ENCODE measurements at regions not wholly inside any gene's neighbourhood (a gene's known extent, or its start where the extent isn't known, plus 50 kb on each side); places are given as distances from the start of the nearest gene placed in this dataset.

DNA sequence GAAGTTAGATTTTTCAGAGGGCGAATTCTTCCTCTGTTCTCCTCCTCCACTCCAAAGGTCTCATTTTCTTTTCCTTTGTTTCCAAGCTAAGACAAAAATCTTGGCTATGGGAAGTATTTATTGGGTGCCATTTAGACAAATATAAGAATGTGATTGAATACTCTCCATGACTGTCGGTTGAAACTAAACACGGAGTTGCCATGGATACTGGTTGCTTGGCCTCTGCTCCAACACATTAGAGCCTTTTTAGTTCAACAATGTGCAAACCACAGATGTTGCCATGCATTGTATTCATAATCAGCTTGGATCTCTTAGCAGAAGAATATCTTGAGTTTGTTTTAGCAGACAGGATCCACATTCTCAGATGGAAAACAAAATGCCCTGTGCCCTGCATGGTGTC, 366.5 kb upstream of the LCORL start:
- DNase-seq (ENCODE audit: low read depth), result no peak

DNA sequence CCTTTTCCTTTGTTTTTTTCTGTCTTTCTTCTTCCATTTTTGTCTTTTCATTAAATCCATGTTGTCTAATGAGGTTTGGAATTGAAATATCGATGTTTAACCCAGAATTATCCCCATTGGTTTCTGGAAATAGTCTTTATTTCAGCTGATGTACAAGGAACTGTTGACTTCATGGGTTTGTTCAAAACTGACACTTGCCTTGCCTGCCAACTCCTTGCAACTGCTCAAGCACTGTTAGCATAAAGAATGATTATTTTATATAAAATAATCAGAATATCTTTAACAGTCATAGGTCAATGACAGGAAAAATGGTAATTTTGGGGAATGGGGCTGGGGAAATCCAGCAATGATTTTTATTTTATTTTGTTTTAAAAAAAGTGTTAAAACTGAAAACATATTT, 359.6 kb upstream of the LCORL start:
- no peak for DNase-seq (ENCODE audit: low read depth)

DNA sequence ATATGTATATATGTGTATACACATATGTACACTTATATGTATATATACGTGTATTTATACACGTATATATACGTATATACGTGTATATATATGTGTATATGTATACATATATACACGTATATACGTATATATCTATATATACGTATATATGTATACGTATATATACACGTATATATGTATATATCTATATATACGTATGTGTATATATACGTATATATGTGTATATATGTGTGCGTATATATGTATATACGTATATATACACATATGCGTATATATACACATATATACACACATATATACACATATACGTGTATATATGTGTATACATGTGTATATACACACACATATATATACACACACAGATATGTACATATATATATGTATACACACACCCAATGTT, 348.0 kb upstream of the LCORL start:
- DNase-seq (ENCODE audit: low read depth), result no peak

DNA sequence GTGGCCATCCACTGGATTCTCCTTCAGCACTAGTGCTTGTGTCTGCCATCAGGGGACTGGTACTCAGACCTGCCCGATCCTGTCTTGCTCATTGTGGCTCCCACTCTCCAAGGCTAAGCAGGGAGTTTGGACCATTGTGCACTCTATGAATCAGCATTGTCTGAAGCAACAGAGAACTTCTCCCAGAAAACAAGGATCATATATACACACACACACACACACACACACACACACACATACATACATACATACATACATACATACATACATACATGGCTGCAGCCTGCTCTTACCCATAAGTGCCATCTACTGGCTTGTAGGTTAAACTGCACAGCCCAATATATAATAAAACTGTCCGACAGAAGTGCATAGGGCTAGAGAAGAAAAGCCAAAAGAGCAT, 345.3 kb upstream of the LCORL start:
- no peak for DNase-seq (ENCODE audit: low read depth)

DNA sequence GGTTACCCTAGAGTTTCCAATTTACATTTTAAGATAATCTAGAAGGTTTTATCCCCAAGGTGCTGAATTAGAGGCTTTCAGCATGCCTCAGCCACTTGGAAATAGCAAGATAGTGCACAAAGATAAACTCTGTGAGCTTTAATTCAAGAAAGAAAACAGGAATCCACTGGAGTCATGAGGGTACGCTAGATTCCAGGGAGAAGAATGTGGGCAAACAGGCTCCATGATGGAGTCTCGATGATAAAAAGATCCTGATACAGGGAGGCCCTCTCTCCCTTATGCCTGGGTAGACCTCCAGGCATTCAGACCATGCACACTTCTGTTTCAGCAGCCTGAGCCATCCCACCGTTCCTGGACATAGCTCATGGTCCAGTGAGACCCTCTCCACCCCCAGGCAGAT, 344.6 kb upstream of the LCORL start:
- DNase-seq (ENCODE audit: low read depth), result no peak

DNA sequence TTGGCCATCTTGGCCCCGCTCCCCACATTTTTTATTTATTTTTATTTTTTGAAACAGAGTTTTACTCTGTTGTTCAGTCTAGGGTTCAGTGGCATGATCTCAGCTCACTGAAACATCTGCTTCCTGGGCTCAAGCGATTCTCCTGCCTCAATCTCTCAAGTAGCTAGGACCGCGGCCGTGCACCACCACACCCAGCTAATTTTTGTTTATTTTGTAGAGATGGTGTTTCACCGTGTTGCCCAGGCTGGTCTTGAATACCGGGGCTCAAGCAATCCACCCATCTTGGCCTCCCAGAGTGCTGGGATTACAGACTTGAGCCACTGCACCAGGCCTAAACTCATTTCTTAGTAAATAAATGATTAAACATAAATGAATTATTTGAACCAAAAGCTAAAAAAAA, 322.0 kb upstream of the LCORL start:
- no peak for DNase-seq (ENCODE audit: low read depth)

DNA sequence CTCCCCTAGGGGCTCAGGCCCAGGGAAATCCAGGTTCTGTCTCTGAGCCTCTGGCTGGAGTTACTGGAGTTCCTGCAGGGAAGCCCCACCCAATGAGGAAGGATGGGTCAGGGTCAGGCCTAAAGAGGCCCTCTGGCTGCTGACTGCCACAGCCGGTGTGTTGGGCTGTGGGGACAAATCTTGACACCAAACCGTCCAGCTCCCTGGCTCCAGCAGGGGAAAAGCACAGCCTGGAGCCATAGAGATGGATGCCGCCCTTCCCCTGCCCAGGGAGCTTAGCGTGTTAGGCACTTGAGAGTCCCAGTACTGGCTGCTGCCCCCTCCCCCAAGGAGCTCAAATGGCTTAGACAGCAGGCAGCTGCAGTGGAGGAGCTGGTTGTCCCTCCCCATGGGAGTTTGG, 321.3 kb upstream of the LCORL start:
- DNase-seq (ENCODE audit: low read depth), result no peak

DNA sequence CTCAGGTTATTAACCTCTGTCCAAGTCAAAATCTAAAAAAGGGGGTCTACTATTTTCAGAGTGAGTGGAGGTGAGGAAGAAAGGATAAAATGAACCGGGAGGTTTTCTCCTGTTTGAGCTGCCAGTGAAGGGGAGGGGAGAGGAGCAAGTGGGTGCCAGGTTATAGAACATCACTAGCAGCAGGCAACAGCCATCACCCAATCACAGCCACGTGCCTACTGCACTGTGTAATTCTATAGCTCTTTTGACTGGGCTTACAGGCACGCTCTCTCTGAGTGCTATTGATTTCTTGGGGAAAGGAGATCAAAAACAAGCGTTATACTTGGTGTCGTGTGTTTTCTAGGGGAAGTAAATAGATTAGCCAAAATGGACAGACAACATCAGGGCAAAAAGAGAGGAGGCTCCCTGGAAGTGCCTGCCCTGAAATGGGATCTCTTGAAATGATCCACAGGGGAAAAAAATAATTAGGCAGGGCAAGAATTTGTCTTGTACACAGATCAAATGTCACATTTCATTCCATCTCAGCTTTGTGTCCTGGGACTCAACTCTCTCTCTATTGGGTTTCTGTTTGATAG, 300.5 kb upstream of the LCORL start:
- DNase-seq (ENCODE audit: low read depth), result no peak

DNA sequence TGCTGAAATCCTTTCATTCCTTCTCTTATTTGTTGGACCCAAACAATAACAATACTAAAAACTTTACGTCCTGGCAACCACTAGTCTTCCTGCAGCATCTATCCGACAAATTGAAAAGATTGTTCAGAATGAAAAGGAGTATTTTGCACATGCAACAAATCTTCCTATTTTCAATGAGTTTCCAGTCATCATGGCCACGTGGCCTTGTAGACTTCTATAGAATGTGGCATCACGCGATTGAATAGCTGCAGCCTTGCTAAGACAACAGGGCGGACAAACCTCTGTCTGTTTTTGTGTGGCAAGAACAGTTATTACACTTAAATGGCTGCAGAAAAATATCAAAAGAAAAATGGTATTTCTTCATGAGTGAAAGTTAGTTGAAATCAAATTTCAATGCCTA, 297.9 kb upstream of the LCORL start:
- no peak for DNase-seq (ENCODE audit: low read depth)

DNA sequence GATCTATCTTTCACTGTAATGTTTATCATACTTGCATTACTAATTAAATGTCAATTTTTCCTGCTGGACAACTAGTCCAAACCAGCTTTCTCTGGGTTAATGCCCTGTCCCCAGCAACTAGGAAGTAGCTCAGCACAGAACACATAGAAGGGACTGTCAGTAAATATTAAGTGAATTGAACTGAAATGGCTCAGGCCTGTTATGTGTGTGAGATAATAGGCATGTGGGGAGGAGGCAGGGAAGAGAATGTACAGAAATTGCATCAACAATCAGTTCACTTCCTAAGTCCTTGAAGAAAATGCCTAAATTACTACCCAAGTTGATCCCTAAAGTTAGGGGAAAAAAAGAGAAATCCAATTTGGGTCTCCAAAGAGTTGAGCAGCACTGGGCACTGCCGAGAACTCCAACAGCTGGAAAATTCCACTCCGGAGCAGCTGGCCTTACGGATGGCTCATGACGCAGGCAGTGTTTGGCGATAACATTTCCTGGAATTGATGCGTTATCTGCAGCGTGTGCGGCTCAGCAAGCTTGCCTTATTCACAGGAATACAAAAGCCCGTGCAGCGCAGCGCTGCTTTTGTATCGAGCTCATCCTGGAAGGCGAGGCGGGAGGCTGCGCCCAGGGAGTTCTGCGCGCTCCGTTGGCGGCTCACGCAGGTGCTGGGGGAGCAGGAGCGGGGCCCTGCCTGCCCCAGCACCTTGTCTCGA, 297.3 kb upstream of the LCORL start:
- no peak for DNase-seq (ENCODE audit: low read depth)

DNA sequence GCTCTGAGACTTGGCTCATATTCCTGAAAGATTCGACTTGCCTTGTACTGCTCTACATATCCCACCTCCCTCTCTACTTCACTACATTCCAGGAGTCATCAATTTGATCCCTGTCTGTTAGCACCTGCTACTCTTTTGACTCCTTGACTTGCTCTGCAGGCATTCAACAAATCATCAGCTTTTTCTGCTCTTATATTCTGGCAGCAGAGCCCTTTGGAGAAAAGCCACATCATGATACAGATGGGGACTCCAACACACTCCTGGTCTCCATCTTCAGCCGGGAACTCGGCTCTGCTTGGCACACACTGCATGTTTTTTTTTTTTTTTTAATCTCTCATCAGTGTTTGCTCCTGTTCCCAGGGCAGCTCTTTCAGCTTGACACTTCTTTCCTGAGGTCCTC, 293.2 kb upstream of the LCORL start:
- DNase-seq (ENCODE audit: low read depth), result no peak

DNA sequence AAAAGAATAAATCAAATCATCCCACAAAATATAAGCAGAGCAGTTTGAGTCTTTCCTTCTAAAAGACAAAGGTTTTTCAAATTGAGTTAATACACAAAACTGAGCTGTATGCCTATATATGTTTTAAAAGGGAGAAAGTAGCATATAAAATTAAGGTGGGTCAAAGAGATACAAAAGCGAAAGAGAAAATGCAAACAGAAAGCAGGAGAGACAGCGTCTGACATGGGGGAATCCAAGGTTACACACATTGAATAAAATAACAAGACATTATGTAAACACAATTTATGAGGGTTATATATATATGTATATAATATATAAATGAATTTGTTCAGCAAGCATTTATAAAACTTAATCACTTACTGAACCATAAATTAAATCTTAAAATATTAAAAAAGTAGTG, 276.1 kb upstream of the LCORL start:
- no peak for DNase-seq (ENCODE audit: low read depth)

DNA sequence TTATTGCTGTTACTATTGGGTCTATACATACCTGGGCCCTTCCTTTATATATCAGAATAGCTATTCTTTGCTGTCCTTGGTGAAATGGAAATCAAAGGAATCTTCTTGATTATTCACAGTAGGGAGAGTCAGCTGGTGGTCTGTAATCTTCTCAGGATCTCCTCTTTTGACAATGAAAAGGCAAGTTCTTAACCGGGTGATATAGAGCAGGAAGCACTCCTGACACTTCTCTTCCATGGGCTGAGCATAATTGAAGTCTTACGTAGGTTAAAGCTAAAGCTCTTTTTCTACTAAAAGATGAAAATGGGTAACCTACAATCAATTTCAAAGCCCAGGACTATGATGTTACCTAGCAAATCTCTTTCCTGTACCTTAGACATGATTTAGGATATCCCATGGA, 274.9 kb upstream of the LCORL start:
- DNase-seq (ENCODE audit: low read depth), result no peak

DNA sequence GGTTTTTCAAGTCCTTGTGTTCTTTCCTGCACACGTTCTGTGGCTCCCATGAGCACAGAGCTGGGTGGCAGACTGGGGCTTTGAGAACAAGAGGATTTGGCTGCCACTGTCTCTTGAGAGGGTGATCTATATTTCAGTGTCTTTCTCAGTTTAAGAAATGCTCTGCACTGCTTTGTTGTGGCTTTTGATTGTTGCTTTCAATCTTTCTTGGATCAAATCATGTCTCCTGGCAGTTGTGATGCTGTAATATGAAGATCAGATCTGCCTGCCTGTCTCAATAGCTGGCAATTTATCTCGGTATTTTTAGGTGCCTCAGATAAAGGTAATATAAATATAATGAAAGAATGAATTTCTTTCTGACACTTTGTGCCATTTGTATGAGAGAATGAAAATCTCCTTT, 273.3 kb upstream of the LCORL start:
- DNase-seq (ENCODE audit: low read depth), result no peak

DNA sequence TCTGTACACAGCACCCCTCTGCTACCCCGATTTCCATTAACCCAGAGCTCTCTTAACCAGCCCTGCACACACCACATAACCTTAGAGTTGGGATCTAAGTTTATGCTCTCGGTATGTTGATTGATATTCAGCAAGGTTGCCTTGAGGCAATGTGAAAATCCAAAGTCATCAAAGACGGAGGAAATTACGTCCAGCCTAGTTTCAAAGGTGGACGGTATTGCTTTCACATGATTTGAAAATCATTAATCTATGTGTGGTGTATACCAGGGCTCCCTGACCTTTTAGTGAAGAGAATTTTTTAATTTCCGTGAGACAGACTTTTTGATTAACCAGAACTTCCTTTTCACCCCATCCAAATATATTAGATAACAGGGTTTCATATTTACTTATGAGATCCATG, 272.5 kb upstream of the LCORL start:
- DNase-seq (ENCODE audit: low read depth), result no peak

DNA sequence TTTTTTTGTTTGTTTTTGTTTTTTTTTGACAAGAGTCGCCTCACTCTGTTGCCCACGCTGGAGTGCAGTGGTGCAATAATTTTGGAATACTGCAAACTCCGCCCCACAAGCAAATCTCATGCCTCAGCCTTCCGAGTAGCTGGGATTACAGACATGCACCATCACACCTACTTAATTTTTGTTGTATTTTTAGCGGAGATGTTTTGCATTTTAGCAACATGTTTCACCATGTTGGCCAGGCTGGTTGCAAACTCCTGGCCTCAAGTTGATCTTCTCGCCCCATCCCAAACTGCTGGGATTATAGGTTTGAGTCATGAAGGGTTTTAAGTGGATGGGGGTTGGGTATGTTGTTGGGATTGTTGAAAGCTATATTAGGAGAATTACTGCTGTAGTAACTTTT, 270.9 kb upstream of the LCORL start:
- DNase-seq (ENCODE audit: low read depth), result no peak

DNA sequence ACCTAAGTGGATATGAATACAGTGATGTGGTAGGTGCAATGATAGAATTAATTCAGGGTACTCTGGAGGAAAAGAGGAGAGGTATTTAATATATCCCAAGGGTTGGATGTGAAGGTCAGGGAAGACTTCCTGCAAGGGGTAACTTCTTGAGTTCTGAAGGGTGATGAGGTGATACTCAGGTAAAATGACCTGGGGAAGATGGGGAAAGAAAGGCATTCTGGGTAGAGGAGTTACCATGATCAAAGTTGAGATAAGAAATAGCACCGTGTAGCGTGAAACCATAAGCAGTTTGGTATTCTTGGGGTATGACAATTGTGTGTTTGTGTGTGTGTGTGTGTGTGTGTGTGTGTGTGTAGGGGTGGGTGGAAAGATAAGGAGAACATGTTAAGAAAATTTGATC, 270.4 kb upstream of the LCORL start:
- DNase-seq (ENCODE audit: low read depth), result no peak

DNA sequence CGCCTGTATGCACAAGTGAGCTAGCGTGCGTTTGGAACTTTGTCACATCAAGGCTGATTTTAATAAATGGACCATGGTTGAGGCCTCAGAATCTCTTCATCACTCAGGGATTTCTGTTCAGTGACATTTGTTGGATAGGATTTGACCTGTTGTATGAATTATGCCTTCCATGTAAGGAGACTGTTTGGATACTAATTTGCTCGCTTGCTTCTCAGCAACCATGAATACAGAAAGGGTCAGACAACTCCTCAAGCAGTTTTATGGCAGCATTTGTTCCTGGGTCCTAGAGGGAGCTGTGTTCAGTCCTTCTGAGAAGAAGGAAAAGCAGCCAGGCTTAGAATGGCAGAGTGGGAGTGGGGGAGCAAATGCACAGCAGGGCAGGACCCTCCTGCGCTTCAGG, 269.7 kb upstream of the LCORL start:
- no peak for DNase-seq (ENCODE audit: low read depth)

DNA sequence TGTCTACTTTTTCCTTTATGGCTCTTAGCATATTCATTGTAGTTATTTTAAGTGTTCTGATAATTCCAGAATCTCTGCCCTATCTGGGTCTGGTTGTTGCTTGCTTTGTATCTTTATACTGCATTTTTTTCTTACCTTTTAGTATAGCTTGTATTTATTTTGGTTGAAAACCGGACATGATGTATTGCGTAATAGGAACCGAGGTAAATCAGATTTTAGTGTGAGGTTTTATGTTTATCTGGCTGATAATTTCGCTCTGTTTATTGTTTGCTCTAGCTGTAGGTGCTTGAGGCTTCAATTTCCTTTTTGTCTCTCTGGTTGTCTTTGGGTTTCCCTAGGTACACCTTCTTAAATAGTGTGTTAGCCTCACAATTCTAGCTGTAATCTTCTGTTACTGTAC, 263.8 kb upstream of the LCORL start:
- DNase-seq (ENCODE audit: low read depth), result no peak

DNA sequence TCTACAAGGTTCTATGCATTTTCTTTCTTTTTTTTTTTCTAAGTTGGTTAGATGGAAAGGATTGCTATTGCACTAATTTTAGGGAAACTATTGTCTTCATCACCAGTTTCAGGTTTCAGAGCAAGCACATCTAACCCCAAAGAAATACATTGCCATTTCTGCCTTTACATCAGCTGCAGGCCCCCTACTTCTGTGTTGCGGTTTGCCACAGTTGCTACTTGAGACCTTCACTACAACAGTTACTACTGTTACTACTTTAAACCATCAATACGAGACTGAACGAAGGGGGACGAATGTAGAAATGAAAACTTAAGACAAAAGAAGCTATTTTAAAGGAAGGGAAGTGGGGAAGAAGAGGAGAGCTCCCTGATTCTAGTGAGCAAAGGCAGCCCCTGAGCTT, 256.7 kb upstream of the LCORL start:
- DNase-seq (ENCODE audit: low read depth), result no peak

DNA sequence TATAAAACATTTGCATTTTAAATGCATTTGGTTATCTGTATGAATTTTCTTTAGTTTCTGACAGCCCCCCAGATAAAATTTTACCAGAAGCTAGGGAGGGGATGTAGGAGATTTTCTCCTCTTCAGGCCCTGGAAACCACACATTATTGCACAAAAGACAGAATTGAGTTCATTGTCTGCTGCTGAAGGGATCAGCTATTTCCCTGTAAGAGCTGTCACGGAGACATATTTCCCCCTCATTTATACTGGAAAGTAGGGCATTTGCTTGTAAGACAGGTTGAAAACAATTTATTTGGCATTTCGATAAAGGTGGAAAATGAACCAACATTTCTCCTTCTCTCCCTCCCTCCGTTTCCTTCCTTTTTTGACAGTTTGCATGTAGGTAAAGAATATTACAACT, 241.3 kb upstream of the LCORL start:
- no peak for DNase-seq (ENCODE audit: low read depth)

DNA sequence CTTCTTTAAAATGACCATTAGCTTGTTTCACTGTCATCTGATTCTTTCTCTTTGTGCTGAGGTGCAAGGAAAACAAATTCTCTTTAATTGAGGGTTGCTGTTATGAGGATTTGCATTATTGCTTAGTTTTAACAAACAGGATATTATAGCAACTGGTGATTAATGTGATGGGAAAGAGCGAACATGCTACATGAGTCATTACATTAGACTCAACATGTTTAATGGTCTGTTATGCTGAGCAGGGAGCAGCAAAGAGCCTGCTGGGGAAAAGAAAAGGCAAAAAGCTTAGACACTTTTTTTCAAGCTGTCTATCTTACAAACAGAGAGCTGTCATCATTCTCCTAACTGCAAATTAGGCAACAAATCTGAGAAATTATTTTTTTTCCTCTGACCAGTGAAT, 230.5 kb upstream of the LCORL start:
- DNase-seq (ENCODE audit: low read depth), result no peak

DNA sequence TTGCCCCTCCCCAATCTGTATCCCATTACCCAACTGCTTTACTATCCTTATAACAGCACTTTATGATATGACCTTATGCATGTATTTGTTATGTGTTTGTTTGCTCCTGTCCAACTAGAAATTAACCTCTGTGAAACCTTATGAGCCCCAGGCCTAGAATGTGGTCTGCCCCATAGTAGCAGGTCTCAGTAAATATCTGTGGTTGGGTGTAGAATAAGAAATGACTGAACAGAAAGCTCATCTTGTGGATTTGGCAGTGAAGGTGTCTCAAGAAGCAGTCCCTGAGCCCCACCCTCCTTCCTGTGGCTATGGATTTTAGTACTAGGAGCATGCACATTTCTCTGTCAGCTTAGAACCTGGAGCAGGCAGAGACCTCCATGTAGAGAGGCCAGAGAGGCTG, 229.0 kb upstream of the LCORL start:
- no peak for DNase-seq (ENCODE audit: low read depth)

DNA sequence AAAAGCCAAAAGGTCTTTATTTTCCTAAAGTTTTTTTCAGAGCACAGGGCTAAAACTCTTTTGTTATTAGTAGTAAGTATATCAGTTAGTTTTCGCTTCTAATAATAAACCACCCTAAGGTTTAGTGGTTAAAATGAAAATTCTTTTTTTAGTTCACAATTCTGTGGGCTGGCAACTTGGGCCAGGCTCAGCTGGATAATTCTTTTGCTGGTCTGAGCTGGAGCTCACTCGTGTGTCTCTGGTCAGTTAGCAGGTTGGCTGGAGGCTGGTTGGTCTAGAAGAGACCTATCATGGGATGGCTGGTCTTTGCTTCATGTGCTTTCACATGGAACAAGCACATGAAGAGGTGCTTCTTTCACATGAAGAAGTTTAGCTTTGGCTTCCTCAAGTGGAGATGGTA, 227.1 kb upstream of the LCORL start:
- DNase-seq (ENCODE audit: low read depth), result no peak

DNA sequence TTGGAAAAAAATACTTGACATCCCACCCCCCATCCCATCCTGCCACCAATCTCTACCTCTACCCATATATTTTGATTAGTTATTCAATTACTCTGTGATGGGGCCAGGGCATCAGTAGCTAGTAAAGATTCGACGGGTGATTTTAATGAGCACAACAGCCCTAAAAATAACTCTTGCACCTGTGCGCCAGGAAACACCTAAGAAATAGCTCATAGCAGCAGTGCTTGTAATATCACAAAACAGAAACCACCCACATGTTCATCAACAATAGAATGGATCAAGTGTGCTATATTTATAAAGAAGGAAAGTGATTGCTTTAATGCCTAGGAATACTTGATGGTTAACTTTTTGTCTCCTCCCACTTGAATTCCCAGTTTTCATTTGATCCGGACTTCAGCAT, 225.6 kb upstream of the LCORL start:
- DNase-seq (ENCODE audit: low read depth), result no peak
